Neuronal stem cell (in vitro differentiated cells): ENCODE measurements at regions not wholly inside any gene's neighbourhood (a gene's known extent, or its start where the extent isn't known, plus 50 kb on each side); places are given as distances from the start of the nearest gene placed in this dataset.

ENCODE experiments used
- DNase-seq: peaks from one replicate; pipeline ENCODE4 v3.0.0-alpha.2; 2013; ENCODE audit warnings: low spot score
- H2AFZ ChIP-seq: one replicate; pipeline ENCODE4 v1.6.1; 2013; ENCODE audit warnings: mild to moderate bottlenecking, low read length, inconsistent platforms
- H2AK5ac ChIP-seq: 2 replicates; pipeline ENCODE4 v1.6.1; 2013; ENCODE audit warnings: low read depth, mild to moderate bottlenecking, inconsistent platforms, low read length, moderate library complexity, mixed read lengths
- H2BK120ac ChIP-seq: 2 replicates; pipeline ENCODE4 v1.6.1; 2013; ENCODE audit warnings: low read depth, mild to moderate bottlenecking, inconsistent platforms, low read length, moderate library complexity, mixed read lengths
- H2BK12ac ChIP-seq: one replicate; pipeline ENCODE4 v1.6.1; 2013; ENCODE audit warnings: low read length, inconsistent platforms
- H2BK15ac ChIP-seq: 2 replicates; pipeline ENCODE4 v1.6.1; 2013; ENCODE audit warnings: mild to moderate bottlenecking, low read length, inconsistent platforms, mixed read lengths
- H2BK5ac ChIP-seq: one replicate; pipeline ENCODE4 v1.6.1; 2013; ENCODE audit warnings: inconsistent platforms, mild to moderate bottlenecking, low read length, moderate library complexity
- H3K14ac ChIP-seq: one replicate; pipeline ENCODE4 v1.6.1; 2013; ENCODE audit warnings: low read length, inconsistent platforms
- H3K18ac ChIP-seq: 2 replicates; pipeline ENCODE4 v1.6.1; 2013; ENCODE audit warnings: low read length, inconsistent platforms
- H3K23ac ChIP-seq: 2 replicates; pipeline ENCODE4 v1.6.1; 2013; ENCODE audit warnings: low read depth, mild to moderate bottlenecking, mixed read lengths, low read length, inconsistent platforms; ENCODE audit not compliant: poor library complexity
- H3K27ac ChIP-seq: replicated peaks from 3 replicates; pipeline ENCODE4 v1.5.1; 2013; ENCODE audit warnings: low read length, inconsistent platforms
- H3K27me3 ChIP-seq, 3 experiments: 2 replicates each; pipeline ENCODE4 v1.6.1; 2013; ENCODE audit warnings: low read length in 3 of 3, mild to moderate bottlenecking in 2 of 3, inconsistent platforms in 1 of 3, low read depth in 1 of 3, mixed read lengths in 1 of 3, moderate library complexity in 1 of 3; ENCODE audit not compliant: control insufficient read depth in 3 of 3, insufficient read depth in 3 of 3
- H3K36me3 ChIP-seq, 2 donors: replicated peaks in 1 of 2; 2 replicates each; pipeline ENCODE4 v1.6.1; 2013; ENCODE audit warnings: low read length in 2 of 2; ENCODE audit not compliant: control insufficient read depth in 2 of 2, insufficient read depth in 2 of 2
- H3K4ac ChIP-seq: 2 replicates; pipeline ENCODE4 v1.6.1; 2013; ENCODE audit warnings: inconsistent platforms, mild to moderate bottlenecking, low read length, moderate library complexity
- H3K4me1 ChIP-seq, 2 donors: 1 replicate in 1 of 2; 2 replicates in 1 of 2; pipeline ENCODE4 v1.6.1; 2013; ENCODE audit warnings: low read length in 2 of 2, low read depth in 1 of 2; ENCODE audit not compliant: control insufficient read depth in 2 of 2, insufficient read depth in 1 of 2
- H3K4me2 ChIP-seq: one replicate; pipeline ENCODE4 v1.6.1; 2013; ENCODE audit warnings: mild to moderate bottlenecking, low read length, inconsistent platforms; ENCODE audit not compliant: insufficient read depth, poor library complexity, severe bottlenecking
- H3K4me3 ChIP-seq, 2 donors: 2 replicates each; pipeline ENCODE4 v1.5.1; 2013; ENCODE audit warnings: low read length in 2 of 2, mild to moderate bottlenecking in 2 of 2, inconsistent platforms in 1 of 2, moderate library complexity in 1 of 2
- H3K79me1 ChIP-seq: one replicate; pipeline ENCODE4 v1.6.1; 2013; ENCODE audit warnings: low read depth, mild to moderate bottlenecking, inconsistent platforms, low read length, moderate library complexity
- H3K9ac ChIP-seq: one replicate; pipeline ENCODE4 v1.6.1; 2013; ENCODE audit warnings: mild to moderate bottlenecking, low read depth, low read length, inconsistent platforms; ENCODE audit not compliant: poor library complexity
- H3K9me3 ChIP-seq, 2 donors: replicated peaks in 1 of 2; 2 replicates each; pipeline versions ENCODE3 to v1.6.1; 2013; ENCODE audit warnings: low read length in 2 of 2, mild to moderate bottlenecking in 2 of 2, inconsistent platforms in 1 of 2, low read depth in 1 of 2, mixed read lengths in 1 of 2, moderate library complexity in 1 of 2; ENCODE audit not compliant: control insufficient read depth in 2 of 2, insufficient read depth in 1 of 2
- H4K8ac ChIP-seq: one replicate; pipeline ENCODE4 v1.6.1; 2013; ENCODE audit warnings: low read depth, mild to moderate bottlenecking, inconsistent platforms, low read length, moderate library complexity
- H4K91ac ChIP-seq: one replicate; pipeline ENCODE4 v1.6.1; 2013; ENCODE audit warnings: low read length, low read depth, mild to moderate bottlenecking, inconsistent platforms; ENCODE audit not compliant: poor library complexity
- WGBS, 2 donors: extraction: QIAGEN DNeasy Blood & Tissue Kit; methylation state at CpG; one replicate each; pipeline ENCODE4 v1.1.7; 2013; ENCODE audit warnings: missing lambda C conversion rate in 2 of 2, mixed read lengths in 1 of 2; ENCODE audit not compliant: insufficient read length in 2 of 2, insufficient replicate concordance in 1 of 2; ENCODE audit errors: extremely low coverage in 2 of 2; 5-methylcytosine and 5-hydroxymethylcytosine counted together

GRCh38 chr10:33974976-33975478 is 640.6 kb upstream of the NRP1 start:
- WGBS, 2 donors = no CpG with 5 or more reads among the region's 4 CpGs
- no peak overlapping the region for H4K91ac ChIP-seq
- no peak overlapping the region for H4K8ac ChIP-seq
- H2BK5ac ChIP-seq = no peak overlapping the region
- no peaks in the 10 kb centered on the region for H3K27me3 ChIP-seq
- no peak overlapping the region for H3K14ac ChIP-seq
- H3K18ac ChIP-seq = no peak overlapping the region
- no peak overlapping the region for H2BK12ac ChIP-seq
- no peaks in the 10 kb centered on the region for H3K79me1 ChIP-seq
- no peak overlapping the region for H3K4me3 ChIP-seq
- no peak overlapping the region for H3K27ac ChIP-seq
- DNase-seq = no peak
- H2AK5ac ChIP-seq = no peak overlapping the region
- H3K23ac ChIP-seq = no peak overlapping the region
- H3K4me1 ChIP-seq = no peaks in the 10 kb centered on the region
- H3K4ac ChIP-seq = no peak overlapping the region
- no peaks in the 10 kb centered on the region for H3K36me3 ChIP-seq
- H2AFZ ChIP-seq = no peak overlapping the region
- no peaks in the 10 kb centered on the region for H3K9me3 ChIP-seq
- no peak overlapping the region for H3K9ac ChIP-seq
- H2BK15ac ChIP-seq = no peak overlapping the region
- H2BK120ac ChIP-seq = no peak overlapping the region
- H3K4me2 ChIP-seq = no peak overlapping the region

GRCh38 chr10:33968983-33969382 is 634.5 kb upstream of the NRP1 start:
- Histone ChIP-seq H2AFZ (no peak overlapping the region), H3K4me3 (no peak overlapping the region), H3K23ac (no peak overlapping the region), H2BK120ac (no peak overlapping the region), H3K27ac (no peak overlapping the region), H3K9me3 (no peaks in the 10 kb centered on the region), H3K14ac (no peak overlapping the region), H4K91ac (no peak overlapping the region), H2BK12ac (no peak overlapping the region), H3K27me3 (no peaks in the 10 kb centered on the region), H3K79me1 (no peaks in the 10 kb centered on the region), H2BK15ac (no peak overlapping the region), H3K9ac (no peak overlapping the region), H3K18ac (no peak overlapping the region), H4K8ac (no peak overlapping the region), H3K4ac (no peak overlapping the region), H3K4me2 (no peak overlapping the region), H3K36me3 (no peaks in the 10 kb centered on the region), H3K4me1 (no peaks in the 10 kb centered on the region), H2BK5ac (no peak overlapping the region), H2AK5ac (no peak overlapping the region)
- no peak for DNase-seq
- no CpG with 5 or more reads among the region's 1 CpG for WGBS, 2 donors

DNA sequence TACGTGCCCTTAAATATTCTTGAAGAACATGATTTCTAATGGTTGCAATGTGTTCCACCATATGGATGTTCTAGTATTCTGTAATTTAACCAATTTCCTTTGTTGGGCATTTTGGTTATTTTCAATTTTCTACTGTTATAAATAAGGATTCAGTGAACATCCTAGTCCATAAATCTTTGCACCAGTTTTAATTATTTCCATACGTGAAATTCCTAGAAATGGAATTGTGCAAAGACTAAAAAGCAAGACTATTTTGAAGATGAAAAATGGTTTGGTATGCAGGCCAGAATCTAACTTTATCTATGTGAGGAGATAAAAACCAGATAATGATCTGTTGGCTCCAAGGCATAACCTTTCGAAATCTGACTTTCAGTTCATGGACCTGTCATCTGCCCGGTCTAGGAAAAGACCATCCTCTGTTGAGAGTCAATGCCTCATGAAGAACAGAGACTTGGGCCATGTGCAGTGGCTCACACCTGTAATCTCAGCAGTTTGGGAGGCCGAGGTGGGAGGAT is 633.2 kb upstream of the NRP1 start:
- no peak overlapping the region for H3K9ac ChIP-seq
- no peak overlapping the region for H2AFZ ChIP-seq
- H2BK15ac ChIP-seq = no peak overlapping the region
- H3K27me3 ChIP-seq = no peaks in the 10 kb centered on the region
- no peak overlapping the region for H4K91ac ChIP-seq
- H3K36me3 ChIP-seq = no peaks in the 10 kb centered on the region
- H3K23ac ChIP-seq = no peak overlapping the region
- H3K4me3 ChIP-seq = no peak overlapping the region
- H3K4me1 ChIP-seq = no peaks in the 10 kb centered on the region
- H2BK5ac ChIP-seq = no peak overlapping the region
- no peak overlapping the region for H3K27ac ChIP-seq
- H3K4ac ChIP-seq = no peak overlapping the region
- no peak overlapping the region for H3K14ac ChIP-seq
- no peak overlapping the region for H2BK120ac ChIP-seq
- H2AK5ac ChIP-seq = no peak overlapping the region
- H3K79me1 ChIP-seq = no peaks in the 10 kb centered on the region
- H4K8ac ChIP-seq = no peak overlapping the region
- no peak overlapping the region for H3K18ac ChIP-seq
- H2BK12ac ChIP-seq = no peak overlapping the region
- no peaks in the 10 kb centered on the region for H3K9me3 ChIP-seq
- no peak overlapping the region for H3K4me2 ChIP-seq
- no peak for DNase-seq
- no CpG with 5 or more reads among the region's 5 CpGs for WGBS, 2 donors

DNA sequence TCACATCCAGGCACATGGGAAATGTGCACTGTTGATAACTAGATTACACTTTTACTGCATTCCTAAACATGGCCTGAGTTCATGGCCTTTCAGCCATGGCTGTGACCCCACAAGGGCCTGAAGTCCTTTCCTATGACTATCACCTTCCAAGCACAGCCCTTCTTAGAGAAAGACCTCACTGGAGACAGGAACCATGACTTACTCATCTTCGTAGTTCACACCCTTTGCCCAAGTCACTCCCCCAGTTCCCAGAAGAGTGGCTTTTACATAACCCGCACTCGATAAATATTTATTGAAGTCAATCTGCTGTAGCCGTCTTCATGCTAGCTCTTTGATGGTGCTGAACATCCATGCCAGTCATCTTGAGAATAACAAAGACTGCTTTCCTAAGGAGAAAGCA is 632.5 kb upstream of the NRP1 start:
- Histone ChIP-seq H3K36me3 (no peaks in the 10 kb centered on the region), H2BK120ac (no peak overlapping the region), H3K9me3 (no peaks in the 10 kb centered on the region), H3K4me2 (no peak overlapping the region), H3K9ac (no peak overlapping the region), H3K14ac (no peak overlapping the region), H3K23ac (no peak overlapping the region), H3K18ac (no peak overlapping the region), H2AK5ac (no peak overlapping the region), H3K4me1 (no peaks in the 10 kb centered on the region), H2BK12ac (no peak overlapping the region), H3K4me3 (no peak overlapping the region), H3K4ac (no peak overlapping the region), H2BK15ac (no peak overlapping the region), H3K27me3 (no peaks in the 10 kb centered on the region), H3K79me1 (no peaks in the 10 kb centered on the region), H4K8ac (no peak overlapping the region), H3K27ac (no peak overlapping the region), H2AFZ (no peak overlapping the region), H2BK5ac (no peak overlapping the region), H4K91ac (no peak overlapping the region)
- DNase-seq = no peak
- WGBS, 2 donors = no CpG with 5 or more reads among the region's 4 CpGs
